Stimulated activated CD8-positive, alpha-beta memory T cell treated with anti-CD3 and anti-CD28 coated beads, Interleukin-12 subunit alpha, Interleukin-12 subunit beta, amount 100 ng/mL, for 4 hours (primary cell): ENCODE measurements at regions not wholly inside any gene's neighbourhood (a gene's known extent, or its start where the extent isn't known, plus 50 kb on each side); places are given as distances from the start of the nearest gene placed in this dataset.

Experiments
- DNase-seq: peaks from one replicate; pipeline ENCODE4 v3.0.0-alpha.2; 2020; ENCODE audit warnings: low read depth

DNA sequence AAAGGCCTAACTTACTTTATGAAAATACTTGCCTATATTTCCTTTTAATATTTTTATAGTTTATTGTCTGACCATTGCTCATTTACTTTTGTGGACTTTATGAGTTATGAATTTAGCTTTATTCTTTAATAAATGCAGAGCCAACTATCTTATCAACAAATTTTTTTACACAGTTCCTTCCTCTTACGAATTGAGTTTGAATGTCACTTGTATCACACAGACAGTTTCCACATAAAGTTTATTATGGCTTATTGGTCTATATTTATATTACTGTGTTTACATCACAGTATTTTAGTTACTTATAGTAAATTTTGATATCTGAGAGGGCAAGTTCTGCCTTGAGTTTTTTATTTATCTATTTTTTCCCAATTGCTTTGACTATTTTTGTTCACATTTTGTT, 450.6 kb downstream of the C4orf33 start:
- no peak for DNase-seq

DNA sequence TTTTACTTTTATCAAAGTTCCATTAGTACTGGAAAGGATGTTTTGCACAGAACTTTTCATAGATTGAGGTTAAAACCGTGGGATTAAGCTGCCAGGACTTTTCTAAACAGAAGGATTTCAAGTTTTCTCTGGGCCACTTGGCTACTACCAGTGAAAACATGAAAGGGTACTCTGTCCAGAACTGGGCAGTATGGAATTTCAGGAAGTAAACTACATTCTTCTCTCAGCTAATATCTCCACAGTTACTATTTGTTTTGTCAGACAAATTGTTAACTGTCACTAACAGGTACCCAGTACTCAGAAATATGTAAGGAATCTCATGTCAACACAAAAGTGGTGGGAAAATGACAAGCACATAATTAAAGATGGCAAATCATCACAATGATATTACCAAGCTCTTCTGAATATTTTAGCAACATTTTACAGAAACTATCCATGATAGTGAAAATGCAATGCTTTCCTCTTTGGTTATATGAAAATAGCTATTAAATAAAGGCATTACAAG, 454.4 kb downstream of the C4orf33 start:
- no peak for DNase-seq

DNA sequence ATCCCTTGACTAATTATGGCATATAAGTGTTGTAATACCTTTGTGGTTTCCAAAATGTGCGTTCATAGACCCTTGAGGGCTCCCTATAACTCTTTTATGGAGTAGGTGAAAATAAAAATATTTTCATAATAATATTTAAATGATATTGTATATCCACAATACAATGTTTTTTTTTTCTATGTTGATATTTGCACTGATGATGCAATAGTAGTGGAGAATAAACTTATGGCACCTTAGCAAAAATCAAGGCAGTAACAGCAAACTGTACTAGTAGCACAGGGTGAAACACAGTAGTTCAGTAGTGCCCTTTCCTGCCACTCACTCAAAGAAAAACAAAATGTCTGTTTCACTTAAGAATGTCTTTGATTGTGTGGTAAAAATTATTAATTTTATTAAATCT, 465.3 kb downstream of the C4orf33 start:
- DNase-seq = no peak

DNA sequence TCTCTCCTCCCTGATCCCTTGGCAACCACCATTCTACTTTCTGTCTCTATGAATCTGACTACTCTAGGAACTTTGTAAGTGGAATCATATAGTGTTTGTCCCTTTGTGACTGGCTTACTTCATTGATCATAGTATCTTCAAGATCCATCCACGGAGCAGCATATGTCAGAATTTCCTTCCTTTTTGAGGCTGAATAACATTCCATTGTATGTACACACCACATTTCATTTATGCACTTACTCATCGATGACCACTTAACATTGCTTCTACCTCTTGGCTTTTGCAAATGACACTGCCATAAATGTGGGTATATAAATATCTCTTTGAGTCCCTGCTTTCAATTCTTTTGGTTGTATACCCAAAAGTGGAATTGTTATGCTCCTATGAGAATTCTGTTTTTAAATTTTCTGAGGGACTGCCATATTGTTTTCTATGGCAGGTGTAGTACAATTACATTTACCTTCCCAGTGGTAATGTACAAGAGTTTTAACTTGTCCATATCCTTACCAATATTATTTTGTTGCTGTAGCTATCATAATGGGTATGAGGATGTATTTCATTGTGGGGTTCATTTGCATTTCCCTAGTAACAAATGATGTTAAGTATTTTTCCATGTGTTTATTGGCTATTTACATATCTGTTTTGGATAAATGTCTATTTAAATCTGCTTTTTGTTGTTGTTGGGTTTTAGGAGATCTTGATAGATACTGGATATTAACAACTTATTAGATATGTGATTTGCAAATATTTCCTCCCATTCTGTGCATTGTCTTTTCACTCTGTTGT, 466.1 kb downstream of the C4orf33 start:
- DNase-seq = no peak

DNA sequence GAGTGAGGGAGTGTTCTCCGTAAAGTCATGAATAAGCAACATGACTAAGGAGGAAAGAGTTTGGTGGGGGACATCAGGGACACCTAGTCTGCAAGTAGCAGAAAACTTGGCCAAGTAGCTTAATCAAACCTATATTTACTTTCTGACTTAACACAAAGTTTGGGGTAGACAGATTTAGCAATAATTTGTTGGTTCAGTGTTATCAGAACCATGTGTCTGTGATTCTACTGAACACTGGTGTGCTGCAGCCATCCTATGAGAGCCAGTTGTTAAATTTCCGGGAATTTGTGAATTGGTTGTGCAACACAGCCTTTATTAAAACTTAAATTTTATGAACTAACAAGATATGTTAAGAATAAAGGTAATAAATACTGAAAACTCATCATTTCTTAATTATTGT, 469.3 kb downstream of the C4orf33 start:
- no peak for DNase-seq

DNA sequence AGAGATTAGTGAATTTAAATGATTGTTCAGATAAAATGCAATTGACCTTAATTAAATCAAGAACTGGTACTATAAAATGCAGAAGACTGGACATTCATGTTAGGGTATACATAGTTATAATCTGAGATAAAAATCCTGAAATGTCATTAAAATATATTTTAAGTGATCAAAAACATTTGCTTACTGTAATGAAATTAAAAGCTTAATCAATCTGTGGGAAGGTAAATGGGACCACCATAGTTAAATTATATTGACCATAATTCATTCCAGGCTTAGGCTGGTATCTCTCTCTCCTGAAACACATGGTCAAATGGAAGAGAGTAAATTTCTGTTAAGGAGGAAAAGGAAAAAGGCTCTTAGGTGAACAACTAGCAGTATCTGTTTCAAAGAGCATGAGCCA, 474.4 kb downstream of the C4orf33 start:
- DNase-seq = no peak

DNA sequence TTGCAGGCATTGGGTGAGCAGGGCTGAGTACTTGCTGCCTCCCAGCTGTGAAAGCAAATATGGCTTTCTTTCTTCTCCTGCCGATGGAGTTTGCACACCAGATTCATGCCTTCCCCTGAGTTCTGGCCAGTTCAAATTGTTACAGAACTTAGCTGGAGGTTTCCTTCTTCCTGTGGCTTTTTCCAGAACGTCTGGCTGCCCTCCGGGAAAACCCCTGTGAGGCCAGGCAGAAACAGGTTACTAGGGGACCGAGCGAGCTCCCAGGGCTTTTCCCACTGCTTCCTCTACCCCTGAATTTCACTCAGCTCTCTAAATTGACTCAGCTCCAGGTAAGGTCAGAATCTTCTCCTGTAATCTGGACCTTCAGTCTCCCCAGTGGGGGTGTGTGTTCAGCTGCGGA, 482.4 kb downstream of the C4orf33 start:
- DNase-seq = no peak

DNA sequence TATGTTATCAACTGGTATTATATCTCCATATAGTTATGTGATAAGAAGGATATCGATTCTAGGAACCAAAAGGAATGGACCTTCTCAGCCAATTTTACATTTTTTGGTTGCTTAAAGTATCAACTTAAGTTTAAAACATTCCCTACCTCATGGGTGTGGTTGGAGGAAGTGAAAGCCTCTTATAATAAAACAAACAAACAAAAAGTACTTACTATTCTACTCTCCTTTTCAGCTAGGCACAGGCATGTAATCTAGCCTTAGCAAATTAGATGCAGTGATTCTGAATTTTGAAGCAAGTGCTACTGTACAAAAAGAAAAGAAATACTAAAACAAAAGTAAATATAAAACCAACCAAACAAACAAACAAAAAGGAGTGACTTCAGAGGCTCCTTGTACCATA, 485.4 kb downstream of the C4orf33 start:
- no peak for DNase-seq

DNA sequence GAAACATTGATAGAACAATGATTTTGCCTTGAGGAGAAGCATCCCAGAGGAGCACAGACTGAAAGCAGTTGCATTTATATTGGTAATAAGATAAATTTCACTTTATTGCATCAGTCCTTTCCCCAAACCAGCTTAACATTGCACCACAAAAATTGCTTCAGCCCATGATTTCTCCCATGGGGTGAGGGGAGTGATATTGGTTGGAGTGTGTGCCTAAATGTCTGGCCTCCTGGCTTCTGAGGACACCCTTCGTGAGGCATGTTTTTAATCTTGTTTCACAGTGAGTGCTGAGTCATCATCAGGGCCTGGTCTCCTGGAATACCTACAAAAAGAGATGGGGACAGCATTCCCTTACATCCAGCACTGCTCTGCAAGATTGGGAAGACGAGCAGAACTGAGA, 487.9 kb downstream of the C4orf33 start:
- DNase-seq = no peak

DNA sequence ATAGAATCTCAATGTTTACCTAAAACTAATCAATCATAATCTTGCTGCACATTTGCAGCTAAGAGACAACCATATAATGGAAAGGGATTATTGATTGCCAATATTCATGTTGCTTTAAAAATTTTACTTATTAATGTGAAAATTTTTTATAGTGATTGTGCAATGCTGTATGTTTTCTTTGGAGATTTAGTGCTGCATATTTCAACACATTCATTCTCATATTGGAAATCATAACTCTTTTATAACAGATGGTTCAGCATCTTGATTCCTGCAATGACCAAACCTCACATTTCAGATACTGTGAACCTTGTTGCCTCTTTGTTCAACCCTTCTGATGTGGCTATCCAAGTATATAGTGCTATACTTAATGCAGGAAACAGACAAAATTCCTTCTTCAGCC, 502.6 kb downstream of the C4orf33 start:
- no peak for DNase-seq

DNA sequence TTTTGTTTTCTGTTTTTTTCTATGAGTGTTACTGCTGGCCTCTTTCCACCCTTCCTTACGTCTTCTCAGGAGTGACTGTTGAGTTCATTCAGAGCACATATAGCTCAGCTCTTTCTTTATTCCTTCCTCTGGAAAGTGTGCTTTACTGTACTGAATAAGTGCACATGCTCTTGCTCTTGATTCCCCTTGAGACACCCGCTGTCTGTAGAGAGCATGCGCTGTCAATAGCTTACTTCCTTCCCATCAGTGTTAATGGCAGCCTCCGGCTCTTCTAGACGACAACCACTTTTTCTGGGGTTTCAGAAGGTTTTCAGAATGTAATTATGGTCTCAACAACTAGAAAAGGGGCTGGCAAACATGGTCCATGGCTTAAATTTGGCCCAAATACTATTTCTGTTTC, 504.9 kb downstream of the C4orf33 start:
- DNase-seq = no peak

DNA sequence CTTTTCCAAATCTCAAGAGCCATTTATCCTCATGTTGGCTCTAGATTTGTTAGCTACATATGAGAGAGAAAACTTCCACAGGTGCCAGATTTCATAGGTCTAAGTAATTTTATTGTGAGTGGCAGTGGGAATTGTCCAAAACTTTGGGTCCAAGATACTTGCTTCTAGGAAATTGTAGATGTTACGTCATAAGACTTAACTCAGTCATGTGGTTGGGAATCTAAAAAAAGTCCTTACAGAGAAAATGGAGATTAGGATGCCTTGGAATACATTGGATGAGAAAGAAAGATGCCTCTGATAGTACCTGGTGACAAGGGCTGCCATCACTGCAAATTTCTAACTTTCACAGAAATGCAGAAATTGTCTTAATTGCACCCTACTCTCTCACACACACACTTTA, 506.5 kb downstream of the C4orf33 start:
- no peak for DNase-seq

DNA sequence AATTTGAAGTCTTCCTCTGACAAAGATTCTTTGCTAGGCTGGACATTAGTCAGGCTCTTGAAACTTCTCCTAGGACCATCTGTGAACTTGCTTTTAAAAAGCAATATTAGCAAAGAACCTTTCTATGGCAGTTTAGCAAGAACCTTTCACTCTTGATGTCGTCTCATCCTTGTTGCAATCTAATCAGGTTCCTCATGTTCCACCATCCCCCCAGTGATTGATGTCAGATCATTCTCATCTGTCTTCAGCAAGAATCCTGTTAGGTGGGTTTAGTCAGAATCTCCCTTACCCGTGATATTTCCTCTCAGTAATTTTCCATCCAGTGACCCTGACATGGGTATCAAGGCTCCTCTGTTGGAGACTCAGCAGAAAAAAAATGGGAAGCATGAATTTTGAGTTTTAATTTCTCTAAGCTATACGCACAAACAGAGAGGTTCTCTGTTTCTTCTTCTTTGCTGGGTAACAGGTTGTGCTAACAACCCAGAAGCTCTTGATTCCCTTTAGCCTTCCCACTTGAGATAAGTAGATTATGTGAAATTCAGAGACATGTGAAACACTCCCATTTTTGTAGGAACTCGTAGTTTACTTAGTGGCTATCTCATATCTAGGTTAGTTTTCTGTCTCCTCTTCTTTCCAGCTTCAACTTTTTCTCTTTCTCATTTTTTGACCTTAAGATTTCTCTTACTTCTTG, 507.4 kb downstream of the C4orf33 start:
- DNase-seq = no peak

DNA sequence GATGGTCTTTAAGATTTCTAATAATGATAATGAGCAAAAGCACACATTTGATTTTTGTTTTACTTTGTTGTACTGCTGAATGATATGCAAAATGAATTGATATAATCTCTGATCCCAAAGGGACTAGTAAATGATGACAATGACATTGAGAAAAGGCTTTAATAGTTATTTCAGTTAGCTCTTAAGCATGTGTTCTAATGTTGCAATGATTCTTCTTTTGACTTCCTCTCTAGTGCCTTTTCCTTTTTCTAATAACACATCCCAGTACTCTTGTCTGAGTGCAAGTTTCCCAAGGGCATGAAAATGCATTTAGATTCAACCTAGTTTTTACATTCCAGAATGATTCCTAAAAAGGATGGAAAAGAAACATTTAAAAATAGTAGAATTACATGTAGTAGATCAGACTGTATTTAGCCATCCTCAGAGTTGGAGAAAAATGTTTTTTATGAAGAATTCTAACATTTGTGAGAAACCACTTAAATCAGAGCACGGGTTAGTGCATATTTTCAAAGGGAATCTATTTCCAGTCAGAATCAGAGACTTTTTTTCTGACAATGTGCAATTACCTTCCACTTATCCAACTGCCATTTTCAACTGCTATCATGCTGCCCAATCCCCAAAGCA, 508.8 kb downstream of the C4orf33 start:
- no peak for DNase-seq

DNA sequence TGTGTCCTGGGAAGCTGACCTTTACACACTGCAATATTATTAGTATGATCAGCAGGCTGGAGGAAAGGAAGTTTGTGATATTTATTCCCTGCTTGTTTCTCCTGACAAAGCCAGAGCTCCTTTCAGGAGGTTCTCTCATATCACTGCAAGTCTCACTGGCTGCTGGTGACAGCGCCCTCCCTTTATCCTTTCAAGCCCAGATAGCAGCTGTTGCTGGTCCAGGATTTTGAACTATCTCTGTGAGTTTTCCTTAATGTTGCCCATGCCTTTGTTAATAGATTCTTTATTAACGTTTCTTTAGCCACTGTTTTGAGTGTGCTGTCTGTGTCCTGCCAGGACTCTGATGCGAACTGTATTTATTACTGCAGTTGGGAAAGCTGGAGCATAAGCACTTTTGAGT, 518.7 kb downstream of the C4orf33 start:
- DNase-seq = no peak

DNA sequence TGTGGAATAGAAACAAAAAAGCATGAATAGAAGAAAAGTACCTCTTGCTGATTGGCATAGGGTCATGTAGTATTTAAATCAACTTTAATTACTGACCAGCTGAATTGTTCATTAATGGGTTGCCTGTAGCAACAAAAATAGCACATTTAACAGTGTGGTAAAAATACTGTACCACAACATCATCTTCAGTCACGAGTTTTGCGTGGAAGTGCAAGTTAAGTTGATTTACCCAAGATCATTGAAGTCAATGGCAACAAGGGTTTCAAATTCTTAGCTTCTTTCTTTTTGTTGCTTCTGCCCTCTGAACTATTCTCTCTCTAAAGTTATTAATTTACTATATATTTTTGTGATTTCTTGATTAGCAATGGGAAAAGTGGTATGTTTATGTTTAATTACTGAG, 526.6 kb downstream of the C4orf33 start:
- no peak for DNase-seq

DNA sequence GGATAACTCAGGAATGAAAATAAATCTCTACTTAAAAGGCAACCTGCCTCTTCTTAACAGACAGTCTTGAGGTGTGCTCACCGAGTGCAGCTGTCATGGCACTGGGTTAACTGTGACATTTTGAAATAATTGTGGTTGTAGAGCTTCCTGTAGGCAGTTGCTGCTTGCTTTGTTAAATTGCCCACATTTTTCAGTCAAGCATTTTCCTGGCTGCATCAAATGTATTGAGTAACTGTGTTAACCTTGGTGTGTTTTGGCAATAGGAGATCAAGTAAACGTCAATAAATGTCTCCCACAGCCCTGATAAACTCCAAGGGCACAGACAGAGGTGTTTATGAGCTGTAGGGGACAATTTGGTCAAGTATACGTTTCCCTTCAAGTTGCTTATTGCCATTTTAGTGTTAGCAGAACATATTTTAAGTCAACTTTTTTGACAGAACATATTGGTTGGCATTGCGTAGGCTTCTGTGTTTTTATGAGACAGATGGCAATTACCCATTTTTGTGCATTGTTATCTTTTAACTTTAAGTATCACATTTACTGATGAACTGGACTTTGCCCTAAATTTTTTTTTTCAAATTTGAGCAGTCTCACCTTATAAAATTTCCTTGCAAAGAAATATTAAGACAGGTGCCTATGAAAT, 527.4 kb downstream of the C4orf33 start:
- DNase-seq = no peak

DNA sequence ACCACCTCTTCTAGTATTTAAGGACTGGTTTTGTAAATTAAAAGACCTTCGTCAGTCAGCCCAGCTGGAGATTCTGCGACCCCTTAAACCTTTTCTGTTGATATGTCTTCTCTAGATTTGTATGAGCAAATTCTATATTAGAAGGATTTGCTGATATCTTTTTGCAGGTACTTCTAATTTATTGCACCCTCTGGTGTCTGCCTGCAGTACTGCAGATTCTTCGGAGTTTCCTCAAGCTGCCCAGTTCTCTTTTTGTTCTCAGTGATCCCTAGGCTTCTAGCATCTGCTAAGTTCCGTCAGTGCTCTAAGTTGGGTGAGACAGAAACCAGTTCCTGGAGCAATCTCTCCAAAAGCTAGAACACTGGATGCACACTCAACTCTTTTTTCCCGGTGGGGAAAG, 545.2 kb downstream of the C4orf33 start:
- no peak for DNase-seq

DNA sequence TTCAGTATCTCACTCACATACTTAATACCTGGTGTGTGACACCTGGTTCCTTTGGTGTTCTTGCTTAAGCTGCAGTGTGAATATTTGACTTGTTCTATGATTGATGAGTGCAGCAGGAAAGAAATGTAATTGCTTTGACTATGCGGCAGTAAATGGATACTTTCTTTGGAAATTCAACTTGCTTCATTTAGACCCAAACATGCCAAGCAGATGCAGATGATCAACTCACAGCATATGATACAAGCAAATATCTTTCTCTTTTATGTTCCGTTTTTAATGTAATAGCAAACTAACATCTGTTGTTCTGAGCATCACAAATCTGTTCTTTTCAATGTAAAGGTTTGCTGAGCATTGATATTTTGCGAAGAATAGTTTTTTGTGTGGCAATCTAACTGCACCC, 549.5 kb downstream of the C4orf33 start:
- DNase-seq = no peak

DNA sequence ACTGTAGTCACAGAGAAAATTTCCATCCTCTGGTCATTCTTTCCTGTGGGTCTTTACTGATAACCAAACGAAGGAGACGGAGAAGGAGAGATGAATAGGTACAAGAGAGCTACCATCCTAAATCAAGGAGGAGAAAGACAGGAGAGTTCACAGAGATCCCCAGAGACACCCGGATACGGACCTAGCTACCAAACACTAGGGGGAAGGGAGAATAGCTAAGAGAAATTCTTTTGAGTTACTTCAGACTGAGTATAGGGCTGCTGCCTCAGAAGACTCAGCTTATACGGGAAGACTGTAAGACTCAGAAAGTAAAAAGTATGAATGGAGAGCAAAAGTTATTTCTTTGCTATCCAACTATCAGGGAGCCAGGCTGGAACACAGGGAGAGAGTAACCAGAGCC, 572.1 kb downstream of the C4orf33 start:
- no peak for DNase-seq

DNA sequence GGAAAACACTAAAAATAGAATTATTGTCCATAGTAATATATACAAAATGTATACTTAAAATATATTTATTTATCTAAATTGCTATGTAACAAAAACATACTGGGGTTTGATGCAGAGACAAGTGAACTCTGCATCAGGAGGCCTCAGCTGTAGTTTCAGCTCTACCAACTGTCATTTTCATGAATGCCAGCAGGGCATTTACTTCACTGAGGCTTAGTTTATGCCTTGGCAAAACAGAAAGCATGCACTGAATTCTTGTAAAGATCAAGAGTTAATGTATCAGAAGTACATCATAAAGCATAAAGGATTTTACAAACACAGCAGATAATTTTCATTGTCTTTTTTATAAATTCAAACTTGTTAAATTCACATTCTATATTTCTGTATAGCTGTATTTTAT, 577.0 kb downstream of the C4orf33 start:
- no peak for DNase-seq

DNA sequence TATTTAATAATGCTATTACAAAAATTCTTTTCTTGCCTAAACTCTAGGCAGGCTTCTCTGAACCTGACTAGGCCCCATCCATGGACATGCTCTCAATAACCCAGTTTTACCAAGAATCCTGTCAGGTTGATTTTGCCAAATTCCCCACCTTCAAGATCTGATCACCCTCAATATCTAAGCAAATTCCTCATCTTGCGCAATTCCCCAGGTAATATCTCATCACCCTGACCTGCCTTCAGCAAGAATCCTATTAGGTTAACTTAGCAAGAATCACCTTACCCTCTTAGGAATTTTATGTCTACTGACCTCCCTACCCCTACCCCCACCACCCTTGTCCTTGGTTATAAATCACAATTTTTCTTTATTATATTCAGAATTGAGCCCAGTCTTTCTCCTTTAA, 579.1 kb downstream of the C4orf33 start:
- DNase-seq = no peak

DNA sequence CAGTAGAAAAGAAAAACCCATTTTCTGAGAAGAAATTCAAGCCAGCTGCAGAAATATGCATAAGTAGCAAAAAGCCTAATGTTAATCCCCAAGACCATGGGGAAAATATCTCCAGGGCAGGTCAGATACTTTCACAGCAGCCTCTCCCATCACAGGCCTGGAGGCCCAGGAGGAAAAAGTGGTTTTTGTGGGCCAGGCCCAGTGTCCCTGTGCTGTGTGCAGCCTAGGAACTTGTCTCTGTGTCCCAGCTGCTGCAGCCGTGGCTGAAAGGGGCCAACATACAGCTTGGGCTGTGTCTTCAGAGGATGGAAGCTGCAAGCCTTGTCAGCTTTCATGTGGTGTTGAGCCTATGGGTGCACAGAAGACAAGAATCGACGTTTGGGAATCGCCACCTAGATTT, 581.0 kb downstream of the C4orf33 start:
- DNase-seq = no peak
